ENCODE measurements at regions not wholly inside any gene's neighbourhood (a gene's known extent, or its start where the extent isn't known, plus 50 kb on each side); places are given as distances from the start of the nearest gene placed in this dataset.

DNA sequence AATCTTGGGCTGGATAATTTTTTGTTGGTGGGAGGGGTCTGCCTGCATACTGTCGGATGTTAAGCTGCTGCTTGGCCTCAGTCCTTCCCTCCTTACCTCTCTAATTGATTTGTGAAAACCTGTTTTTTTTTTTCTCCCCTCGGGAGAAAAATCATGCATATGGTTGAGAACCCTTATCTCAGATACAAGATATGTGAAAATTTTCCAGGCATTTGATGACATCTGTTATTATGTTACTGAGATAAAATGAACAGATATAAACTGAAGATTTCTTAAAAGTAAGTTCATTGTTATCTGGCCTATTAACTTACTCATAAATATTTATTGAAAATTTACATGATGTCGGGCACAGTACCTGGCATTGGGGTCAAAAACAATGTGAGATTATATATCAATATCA is 1375.7 kb downstream of the PCDH9 start:
- H3K36me3 Mint-ChIP-seq (ENCODE audit: insufficient read depth in 1 of 3, low read depth in 3 of 3): no peaks in the 10 kb centered on the region
- Histone ChIP-seq H3K79me2 (ENCODE audit: insufficient read depth, low read length) (no peaks in the 10 kb centered on the region), H3K4ac (ENCODE audit: low read depth, low read length) (no peak overlapping the region), H3K14ac (ENCODE audit: insufficient read depth, low read length) (no peak overlapping the region), H4K91ac (ENCODE audit: insufficient read length, low read depth, low read length) (no peak overlapping the region), H3K27ac (ENCODE audit: insufficient read length, low read depth, low read length) (no peak overlapping the region), H3K23ac (ENCODE audit: insufficient read length, low read depth, low read length) (no peak overlapping the region), H3K23me2 (ENCODE audit: insufficient read length, low read depth, low read length, poor library complexity, severe bottlenecking) (no peaks in the 10 kb centered on the region), H3K79me1 (ENCODE audit: insufficient read depth, low read depth, low read length, poor library complexity, severe bottlenecking) (no peaks in the 10 kb centered on the region), H2AK5ac (ENCODE audit: insufficient read length, low read length) (no peak overlapping the region), H4K8ac (replicated peaks; ENCODE audit: insufficient read length, low read depth, low read length) (no peak overlapping the region), H2BK20ac (ENCODE audit: low read depth, low read length, poor library complexity, severe bottlenecking) (no peak overlapping the region), H3K4me1 (ENCODE audit: insufficient read depth, low read length) (no peaks in the 10 kb centered on the region), H3K18ac (ENCODE audit: insufficient read length, low read depth, low read length) (no peak overlapping the region), H3K56ac (ENCODE audit: insufficient read length, low read depth, low read length) (no peak overlapping the region), H2BK12ac (ENCODE audit: insufficient read length, low read depth, low read length) (no peak overlapping the region), H2AFZ (ENCODE audit: low read length) (no peak overlapping the region), H3K9me3 (ENCODE audit: control insufficient read depth, low read depth, low read length) (no peaks in the 10 kb centered on the region), H3T11ph (ENCODE audit: low read length) (no peak overlapping the region), H3K4me2 (ENCODE audit: insufficient read depth, insufficient read length, low read length) (no peak overlapping the region), H3K27me3 (ENCODE audit: insufficient read depth, low read length) (no peaks in the 10 kb centered on the region), H2BK120ac (ENCODE audit: low read depth, low read length, poor library complexity, severe bottlenecking) (no peak overlapping the region), H2BK15ac (ENCODE audit: low read depth, low read length) (no peak overlapping the region), H2BK5ac (ENCODE audit: insufficient read length, low read length) (no peak overlapping the region), H4K5ac (ENCODE audit: insufficient read length, low read depth, low read length) (no peak overlapping the region), H3K9ac (ENCODE audit: extremely low read depth, insufficient read length, low read length) (no peak overlapping the region), H4K20me1 (ENCODE audit: control insufficient read depth, insufficient read depth, insufficient read length) (no peaks in the 10 kb centered on the region)
- DNase-seq: no peak
- no peak overlapping the region for H3K4me3 Mint-ChIP-seq
- no peak overlapping the region for H3K27ac Mint-ChIP-seq
- TF ChIP-seq, protein P1, sequence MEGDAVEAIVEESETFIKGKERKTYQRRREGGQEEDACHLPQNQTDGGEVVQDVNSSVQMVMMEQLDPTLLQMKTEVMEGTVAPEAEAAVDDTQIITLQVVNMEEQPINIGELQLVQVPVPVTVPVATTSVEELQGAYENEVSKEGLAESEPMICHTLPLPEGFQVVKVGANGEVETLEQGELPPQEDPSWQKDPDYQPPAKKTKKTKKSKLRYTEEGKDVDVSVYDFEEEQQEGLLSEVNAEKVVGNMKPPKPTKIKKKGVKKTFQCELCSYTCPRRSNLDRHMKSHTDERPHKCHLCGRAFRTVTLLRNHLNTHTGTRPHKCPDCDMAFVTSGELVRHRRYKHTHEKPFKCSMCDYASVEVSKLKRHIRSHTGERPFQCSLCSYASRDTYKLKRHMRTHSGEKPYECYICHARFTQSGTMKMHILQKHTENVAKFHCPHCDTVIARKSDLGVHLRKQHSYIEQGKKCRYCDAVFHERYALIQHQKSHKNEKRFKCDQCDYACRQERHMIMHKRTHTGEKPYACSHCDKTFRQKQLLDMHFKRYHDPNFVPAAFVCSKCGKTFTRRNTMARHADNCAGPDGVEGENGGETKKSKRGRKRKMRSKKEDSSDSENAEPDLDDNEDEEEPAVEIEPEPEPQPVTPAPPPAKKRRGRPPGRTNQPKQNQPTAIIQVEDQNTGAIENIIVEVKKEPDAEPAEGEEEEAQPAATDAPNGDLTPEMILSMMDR (conservative IDR thresholded peaks at IDR 0.05): no peak
- no CpG with 5 or more reads among the region's 3 CpGs for WGBS (ENCODE audit: extremely low coverage, insufficient read length, low lambda C conversion rate)
- H3K4me1 Mint-ChIP-seq: 0 out of 4 replicates have a peak, but pooled peaks cover 0 to 5% of the 10 kb centered on the region in 2 experiments
- no peaks in the 10 kb centered on the region for H3K9me3 Mint-ChIP-seq
- no peaks in the 10 kb centered on the region for H3K27me3 Mint-ChIP-seq (ENCODE audit: low read depth)
